Stomach (tissue), 4 donors: ENCODE measurements at regions not wholly inside any gene's neighbourhood (a gene's known extent, or its start where the extent isn't known, plus 50 kb on each side); places are given as distances from the start of the nearest gene placed in this dataset.

ENCODE experiments used
- EP300 ChIP-seq: sonication (generic); formaldehyde crosslinking; IDR thresholded peaks from one replicate; pipeline ENCODE4 v1.6.1; 2017; ENCODE audit warnings: antibody characterized with exemption
- POLR2A ChIP-seq, 4 donors: fragments of 450-650 bp; IDR thresholded peaks; one replicate each; pipeline ENCODE4 v1.6.1; 2016; ENCODE audit warnings: antibody characterized with exemption in 4 of 4, control low read depth in 2 of 4, mild to moderate bottlenecking in 1 of 4, moderate library complexity in 1 of 4
- POLR2AphosphoS5 ChIP-seq, 3 donors: sonication (generic); formaldehyde crosslinking; IDR thresholded peaks; one replicate each; pipeline ENCODE4 v1.6.1; 2016; ENCODE audit warnings: antibody characterized with exemption in 3 of 3
- TF ChIP-seq, protein P1 (sequence below), 7 experiments: fragments of 450-650 bp in 4 of 7; fragments of 200-600 bp in 3 of 7; sonication (generic) in 3 of 7; IDR thresholded peaks; one replicate each; pipeline ENCODE4 v1.5.1; 2016 to 2019; ENCODE audit warnings: antibody characterized with exemption in 7 of 7, control low read depth in 2 of 7, mild to moderate bottlenecking in 1 of 7

DNA sequence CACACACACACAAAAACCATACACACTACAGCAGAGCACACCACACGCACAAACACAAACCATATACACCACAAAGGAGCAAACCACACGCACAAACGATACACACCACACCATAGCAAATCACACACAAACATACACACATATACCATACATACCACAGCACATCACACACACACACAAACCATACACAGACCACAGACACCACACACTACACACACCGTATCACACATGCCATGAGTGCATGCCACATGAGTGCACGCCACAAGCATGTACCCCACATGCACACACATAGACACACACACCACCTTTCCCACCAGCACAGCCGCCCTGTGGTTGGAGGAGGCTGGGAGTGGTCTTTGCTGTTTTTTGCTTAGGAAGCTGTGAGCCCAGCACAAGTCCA, 517.1 kb upstream of the MYT1L start:
- TF ChIP-seq POLR2AphosphoS5 (IDR thresholded peaks at IDR 0.05): no peak
- TF ChIP-seq, protein P1, sequence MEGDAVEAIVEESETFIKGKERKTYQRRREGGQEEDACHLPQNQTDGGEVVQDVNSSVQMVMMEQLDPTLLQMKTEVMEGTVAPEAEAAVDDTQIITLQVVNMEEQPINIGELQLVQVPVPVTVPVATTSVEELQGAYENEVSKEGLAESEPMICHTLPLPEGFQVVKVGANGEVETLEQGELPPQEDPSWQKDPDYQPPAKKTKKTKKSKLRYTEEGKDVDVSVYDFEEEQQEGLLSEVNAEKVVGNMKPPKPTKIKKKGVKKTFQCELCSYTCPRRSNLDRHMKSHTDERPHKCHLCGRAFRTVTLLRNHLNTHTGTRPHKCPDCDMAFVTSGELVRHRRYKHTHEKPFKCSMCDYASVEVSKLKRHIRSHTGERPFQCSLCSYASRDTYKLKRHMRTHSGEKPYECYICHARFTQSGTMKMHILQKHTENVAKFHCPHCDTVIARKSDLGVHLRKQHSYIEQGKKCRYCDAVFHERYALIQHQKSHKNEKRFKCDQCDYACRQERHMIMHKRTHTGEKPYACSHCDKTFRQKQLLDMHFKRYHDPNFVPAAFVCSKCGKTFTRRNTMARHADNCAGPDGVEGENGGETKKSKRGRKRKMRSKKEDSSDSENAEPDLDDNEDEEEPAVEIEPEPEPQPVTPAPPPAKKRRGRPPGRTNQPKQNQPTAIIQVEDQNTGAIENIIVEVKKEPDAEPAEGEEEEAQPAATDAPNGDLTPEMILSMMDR (IDR thresholded peaks at IDR 0.05): no peak
- no peak for TF ChIP-seq POLR2A (IDR thresholded peaks at IDR 0.05)
- TF ChIP-seq EP300: no peak
